CD4-positive, alpha-beta T cell (primary cell): ENCODE measurements at regions not wholly inside any gene's neighbourhood (a gene's known extent, or its start where the extent isn't known, plus 50 kb on each side); places are given as distances from the start of the nearest gene placed in this dataset.

Experiments used
- ATAC-seq: fragments of 200-7000 bp; cut with Tn5 transposase; one replicate; pipeline ENCODE4 v1.10.0; 2022; ENCODE audit warnings: mild to moderate bottlenecking; ENCODE audit not compliant: poor library complexity
- CTCF ChIA-PET: fragments of 350-600 bp; sonication (Branson Sonifier 250); formaldehyde crosslinking; loops from one replicate; lab custom pipeline; 2021; ENCODE audit warnings: antibody characterized with exemption, inconsistent platforms; lab: Charles Lee
- POLR2A ChIA-PET: fragments of 350-600 bp; sonication (Branson Sonifier 250); formaldehyde crosslinking; loops from one replicate; lab custom pipeline; 2021; ENCODE audit warnings: antibody characterized with exemption, inconsistent platforms; lab: Charles Lee
- DNase-seq, 14 experiments: peaks; one replicate each; pipeline ENCODE4 v3.0.0-alpha.2; 2013 to 2020; ENCODE audit warnings: mixed read lengths in 2 of 14
- H3K27ac ChIP-seq, 2 donors: one replicate each; pipeline versions ENCODE4 v1.5.1 to v1.7.0; 2013; ENCODE audit warnings: low read length in 2 of 2, low read depth in 1 of 2, mild to moderate bottlenecking in 1 of 2
- H3K27me3 ChIP-seq, 2 experiments: 1 replicate in 1 of 2; 2 replicates in 1 of 2; pipeline versions ENCODE4 v1.6.1 to v1.7.0; 2013; ENCODE audit warnings: low read length in 2 of 2, control low read depth in 1 of 2, mild to moderate bottlenecking in 1 of 2, moderate library complexity in 1 of 2; ENCODE audit not compliant: insufficient read depth in 2 of 2, control insufficient read depth in 1 of 2
- H3K36me3 ChIP-seq: one replicate; pipeline ENCODE4 v1.6.1; 2013; ENCODE audit warnings: low read length, control low read depth; ENCODE audit not compliant: insufficient read depth
- H3K4me1 ChIP-seq: one replicate; pipeline ENCODE4 v1.6.1; 2013; ENCODE audit warnings: low read length, control low read depth; ENCODE audit not compliant: insufficient read depth
- H3K4me3 ChIP-seq: one replicate; pipeline ENCODE4 v1.5.1; 2013; ENCODE audit warnings: mild to moderate bottlenecking, low read length, moderate library complexity
- H3K9me3 ChIP-seq, 2 experiments: 1 replicate in 1 of 2; 2 replicates in 1 of 2; pipeline versions ENCODE4 v1.6.1 to v1.7.0; 2013; ENCODE audit warnings: low read length in 2 of 2, mild to moderate bottlenecking in 2 of 2, control low read depth in 1 of 2, moderate library complexity in 1 of 2; ENCODE audit not compliant: control insufficient read depth in 1 of 2, insufficient read depth in 1 of 2
- H3K27ac Mint-ChIP-seq: one replicate; pipeline ENCODE4 v1.8.0; 2020; ENCODE audit warnings: mixed read lengths
- H3K27me3 Mint-ChIP-seq: one replicate; pipeline ENCODE4 v1.8.0; 2021; ENCODE audit warnings: mixed read lengths
- H3K36me3 Mint-ChIP-seq: one replicate; pipeline ENCODE4 v1.8.0; 2021; ENCODE audit warnings: low read depth, mixed read lengths
- H3K4me1 Mint-ChIP-seq: one replicate; pipeline ENCODE4 v1.8.0; 2021; ENCODE audit warnings: low read depth, mixed read lengths
- H3K4me3 Mint-ChIP-seq: one replicate; pipeline ENCODE4 v1.8.0; 2020; ENCODE audit warnings: mild to moderate bottlenecking, mixed read lengths
- H3K9me3 Mint-ChIP-seq: one replicate; pipeline ENCODE4 v1.8.0; 2020; ENCODE audit warnings: mixed read lengths
- intact Hi-C, 2 experiments: fragments of 100-400 bp; cut with DNase I in 1 of 2; cut with micrococcal nuclease in 1 of 2; formaldehyde crosslinking; loops; one replicate each; pipeline versions ENCODE4 v1.15.1 to v1.9.0; 2023 to 2025; cut with DNase I, micrococcal nuclease
- TF ChIP-seq, protein P1 (sequence below): fragments of 200-600 bp; IDR thresholded peaks from one replicate; pipeline ENCODE4 v1.8.0; 2022; ENCODE audit warnings: antibody characterized with exemption, mild to moderate bottlenecking

- ChIA-PET POLR2A (no interaction called here), CTCF (no interaction called here)
- DNase-seq (no peak), ATAC-seq (no peak)
- Mint-ChIP-seq H3K9me3 (peaks cover 16% of the 10 kb centered on the region), H3K4me1 (no peaks in the 10 kb centered on the region), H3K36me3 (no peaks in the 10 kb centered on the region), H3K27me3 (no peaks in the 10 kb centered on the region), H3K27ac (no peak overlapping the region), H3K4me3 (no peak overlapping the region)
- H3K9me3 ChIP-seq: peaks cover 0 to 6% of the 10 kb centered on the region in 2 experiments
- H3K27me3 ChIP-seq: no peaks in the 10 kb centered on the region
- H3K4me1 ChIP-seq: no peaks in the 10 kb centered on the region
- TF ChIP-seq, protein P1, sequence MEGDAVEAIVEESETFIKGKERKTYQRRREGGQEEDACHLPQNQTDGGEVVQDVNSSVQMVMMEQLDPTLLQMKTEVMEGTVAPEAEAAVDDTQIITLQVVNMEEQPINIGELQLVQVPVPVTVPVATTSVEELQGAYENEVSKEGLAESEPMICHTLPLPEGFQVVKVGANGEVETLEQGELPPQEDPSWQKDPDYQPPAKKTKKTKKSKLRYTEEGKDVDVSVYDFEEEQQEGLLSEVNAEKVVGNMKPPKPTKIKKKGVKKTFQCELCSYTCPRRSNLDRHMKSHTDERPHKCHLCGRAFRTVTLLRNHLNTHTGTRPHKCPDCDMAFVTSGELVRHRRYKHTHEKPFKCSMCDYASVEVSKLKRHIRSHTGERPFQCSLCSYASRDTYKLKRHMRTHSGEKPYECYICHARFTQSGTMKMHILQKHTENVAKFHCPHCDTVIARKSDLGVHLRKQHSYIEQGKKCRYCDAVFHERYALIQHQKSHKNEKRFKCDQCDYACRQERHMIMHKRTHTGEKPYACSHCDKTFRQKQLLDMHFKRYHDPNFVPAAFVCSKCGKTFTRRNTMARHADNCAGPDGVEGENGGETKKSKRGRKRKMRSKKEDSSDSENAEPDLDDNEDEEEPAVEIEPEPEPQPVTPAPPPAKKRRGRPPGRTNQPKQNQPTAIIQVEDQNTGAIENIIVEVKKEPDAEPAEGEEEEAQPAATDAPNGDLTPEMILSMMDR: no peak
- H3K4me3 ChIP-seq: no peak overlapping the region
- H3K36me3 ChIP-seq: no peaks in the 10 kb centered on the region
- no peak overlapping the region for H3K27ac ChIP-seq
- intact Hi-C loops: no loop called here
Measured at GRCh38 chr11:42657169-42657568, 654.6 kb upstream of the API5 start.

DNA sequence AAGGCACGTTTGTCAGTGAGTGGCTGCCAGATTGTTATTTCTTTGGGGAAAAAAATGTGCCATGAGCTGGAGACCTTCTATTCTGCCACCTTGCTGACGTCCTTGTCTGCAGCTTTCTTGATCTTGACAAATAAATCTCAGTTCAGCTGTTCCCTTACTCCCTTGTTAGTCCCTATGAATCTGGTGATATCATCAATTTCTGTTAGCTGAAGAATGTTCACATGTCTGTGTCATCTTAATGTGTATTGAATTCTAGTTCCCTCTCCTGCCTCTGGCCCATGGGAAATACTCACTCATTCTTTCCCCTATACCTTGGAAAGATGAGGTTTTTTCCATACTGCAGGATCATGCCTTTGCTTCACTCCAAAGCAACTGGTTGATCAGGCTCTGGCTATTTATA, 649.9 kb upstream of the API5 start:
- peaks cover 13% of the 10 kb centered on the region for H3K9me3 Mint-ChIP-seq
- peaks cover 0 to 6% of the 10 kb centered on the region in 2 experiments for H3K9me3 ChIP-seq
- no peak overlapping the region for H3K4me3 ChIP-seq
- H3K27me3 Mint-ChIP-seq: no peaks in the 10 kb centered on the region
- H3K27ac Mint-ChIP-seq: no peak overlapping the region
- no peaks in the 10 kb centered on the region for H3K4me1 Mint-ChIP-seq
- ChIA-PET CTCF (no interaction called here), POLR2A (no interaction called here)
- TF ChIP-seq, protein P1: no peak
- ATAC-seq (no peak), DNase-seq (no peak)
- no peaks in the 10 kb centered on the region for H3K36me3 ChIP-seq
- no peaks in the 10 kb centered on the region for H3K36me3 Mint-ChIP-seq
- no peak overlapping the region for H3K27ac ChIP-seq
- no peak overlapping the region for H3K4me3 Mint-ChIP-seq
- intact Hi-C loops: no loop called here
- no peaks in the 10 kb centered on the region for H3K4me1 ChIP-seq
- no peaks in the 10 kb centered on the region for H3K27me3 ChIP-seq

- ChIA-PET POLR2A (no interaction called here), CTCF (no interaction called here)
- H3K36me3 ChIP-seq: no peaks in the 10 kb centered on the region
- ATAC-seq (no peak), DNase-seq (no peak)
- TF ChIP-seq, protein P1: no peak
- no peaks in the 10 kb centered on the region for H3K27me3 ChIP-seq
- no peaks in the 10 kb centered on the region for H3K9me3 ChIP-seq
- H3K4me1 Mint-ChIP-seq: no peaks in the 10 kb centered on the region
- H3K36me3 Mint-ChIP-seq: no peaks in the 10 kb centered on the region
- H3K4me3 ChIP-seq: no peak overlapping the region
- H3K9me3 Mint-ChIP-seq: peaks cover 7% of the 10 kb centered on the region
- H3K27me3 Mint-ChIP-seq: no peaks in the 10 kb centered on the region
- no peak overlapping the region for H3K27ac Mint-ChIP-seq
- no peak overlapping the region for H3K27ac ChIP-seq
- no peak overlapping the region for H3K4me3 Mint-ChIP-seq
- intact Hi-C loops: no loop called here
- H3K4me1 ChIP-seq: no peaks in the 10 kb centered on the region
Measured at GRCh38 chr11:42669248-42669976, 642.4 kb upstream of the API5 start.
